NCI-H1694 (cell line): ENCODE measurements at regions not wholly inside any gene's neighbourhood (a gene's known extent, or its start where the extent isn't known, plus 50 kb on each side); places are given as distances from the start of the nearest gene placed in this dataset.
"Not testable (repeated sequence)": the region's sequence is repeated elsewhere in the genome, so short reads cannot be mapped to it uniquely, and the experiment has no call there.

Experiments used
- DNase-seq: peaks from one replicate; lab custom pipeline; 2025; lab: John Stamatoyannopoulos, UW

GRCh38 chr5:56295311-56295710, 62.2 kb upstream of the ANKRD55 start:
- not testable (repeated sequence) for DNase-seq

GRCh38 chr5:56294354-56294753, 61.2 kb upstream of the ANKRD55 start:
- no peak for DNase-seq

GRCh38 chr5:56292874-56293273, 59.7 kb upstream of the ANKRD55 start:
- DNase-seq, result not testable (repeated sequence)

- DNase-seq, result no peak
These were observed 58.7 kb upstream of the ANKRD55 start for GRCh38 chr5:56291661-56292374.

GRCh38 chr5:56291079-56291643, 58.0 kb upstream of the ANKRD55 start:
- DNase-seq, result no peak

GRCh38 chr5:56290378-56291078, 57.4 kb upstream of the ANKRD55 start:
- DNase-seq, result no peak

- no peak for DNase-seq
These were observed 56.5 kb upstream of the ANKRD55 start for GRCh38 chr5:56289602-56289987.

GRCh38 chr5:56288873-56289601, 55.9 kb upstream of the ANKRD55 start:
- no peak for DNase-seq

- no peak for DNase-seq
These were observed 53.1 kb upstream of the ANKRD55 start for GRCh38 chr5:56286015-56286884.

- DNase-seq, result no peak
These were observed 49.8 kb upstream of the ANKRD55 start for GRCh38 chr5:56282951-56283350.
